GM19035 (cell line): ENCODE measurements at regions not wholly inside any gene's neighbourhood (a gene's known extent, or its start where the extent isn't known, plus 50 kb on each side); places are given as distances from the start of the nearest gene placed in this dataset.

Experiments
- ATAC-seq: cut with Tn5 transposase; IDR thresholded peaks from one replicate; pipeline ENCODE4 v1.9.1; 2021; ENCODE audit not compliant: unreplicated experiment

DNA sequence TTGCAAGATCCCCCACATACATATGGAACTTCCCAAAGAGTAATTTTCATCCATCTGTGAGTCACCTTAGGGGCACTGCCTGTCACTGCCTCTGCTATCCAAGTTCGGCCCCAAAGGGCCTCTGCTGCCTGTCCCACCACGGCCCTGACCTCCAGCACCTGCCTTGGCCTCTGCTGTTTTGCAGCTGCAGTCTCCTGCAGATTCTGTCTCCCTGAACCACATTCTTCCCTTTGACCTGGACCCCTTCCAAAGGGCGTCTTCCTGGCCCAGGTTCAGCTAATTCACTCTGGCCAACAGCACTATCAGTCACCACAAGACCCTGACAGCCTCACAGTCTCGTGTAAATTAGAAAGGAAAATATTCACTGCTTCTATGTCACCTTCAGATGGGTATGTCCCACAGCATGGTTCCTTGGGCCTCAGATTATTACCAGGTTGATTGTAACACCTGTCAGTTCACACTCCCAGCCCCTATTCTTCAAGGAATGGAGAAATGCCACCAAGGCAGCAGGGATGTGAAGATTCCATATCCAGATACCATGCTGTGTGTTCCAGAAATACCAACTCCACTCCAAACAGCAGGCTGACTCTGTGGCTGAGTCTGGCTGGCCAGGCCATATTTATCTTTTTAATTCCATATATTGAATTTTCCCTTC is 479.3 kb downstream of the ARHGEF28 start:
- no peak for ATAC-seq

DNA sequence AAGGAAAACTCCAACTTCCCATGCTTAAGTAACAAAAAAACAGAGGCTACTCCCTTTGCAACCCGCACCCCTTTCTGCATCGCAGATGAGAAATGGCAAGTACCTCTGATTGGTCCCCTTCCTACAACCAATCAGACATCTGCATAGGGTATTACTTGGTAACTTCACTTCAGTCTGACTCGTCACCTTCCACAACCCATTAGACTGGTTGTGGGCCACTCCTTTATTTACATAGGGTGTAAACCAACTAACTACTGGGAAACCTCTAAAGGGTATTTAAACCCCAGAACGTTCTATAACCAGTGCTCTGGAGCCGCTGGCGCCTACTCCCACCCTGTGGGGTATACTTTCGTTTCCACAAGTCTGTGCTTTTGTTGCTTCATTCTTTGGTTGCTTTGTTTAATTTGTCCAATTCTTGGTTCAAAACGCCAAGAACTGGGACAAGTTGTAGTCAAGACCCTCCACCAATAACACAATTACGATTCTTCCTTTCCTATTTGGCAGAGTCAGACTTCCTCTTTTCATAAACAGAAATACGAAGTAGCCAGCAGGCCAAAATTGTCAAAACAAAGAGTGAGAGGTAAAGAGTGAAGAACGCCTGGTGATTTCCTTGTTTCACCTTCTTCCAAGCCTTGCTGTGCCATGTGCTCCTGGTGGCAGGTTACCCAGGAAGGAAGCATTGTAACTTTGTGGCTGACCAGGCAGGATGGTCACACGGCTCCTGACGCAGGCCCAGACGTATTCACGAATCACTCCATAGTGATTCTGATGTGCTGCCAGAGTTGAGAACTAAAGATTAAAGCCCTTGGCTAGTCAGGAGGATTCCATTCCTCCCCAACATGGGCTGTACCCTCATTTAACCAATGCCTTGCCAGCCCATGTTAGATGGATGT is 477.4 kb downstream of the ARHGEF28 start:
- no peak for ATAC-seq

DNA sequence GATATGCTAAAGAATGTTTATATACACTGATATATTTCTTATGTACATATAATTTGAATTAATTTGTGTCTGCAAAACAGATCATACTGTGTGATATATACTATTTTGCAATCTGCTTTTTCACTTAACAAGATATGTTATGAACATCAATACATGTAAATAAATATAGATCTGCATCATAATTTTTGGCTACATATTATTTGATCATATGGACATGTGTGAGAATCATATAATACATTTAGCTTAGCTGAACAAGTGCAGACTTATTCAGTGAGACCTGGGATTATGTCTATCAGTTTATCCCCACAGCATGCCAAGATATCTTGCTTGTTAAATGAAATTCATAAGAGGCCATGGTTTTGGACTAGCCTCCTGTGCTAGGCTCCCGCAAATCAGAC is 474.3 kb downstream of the ARHGEF28 start:
- no peak for ATAC-seq

DNA sequence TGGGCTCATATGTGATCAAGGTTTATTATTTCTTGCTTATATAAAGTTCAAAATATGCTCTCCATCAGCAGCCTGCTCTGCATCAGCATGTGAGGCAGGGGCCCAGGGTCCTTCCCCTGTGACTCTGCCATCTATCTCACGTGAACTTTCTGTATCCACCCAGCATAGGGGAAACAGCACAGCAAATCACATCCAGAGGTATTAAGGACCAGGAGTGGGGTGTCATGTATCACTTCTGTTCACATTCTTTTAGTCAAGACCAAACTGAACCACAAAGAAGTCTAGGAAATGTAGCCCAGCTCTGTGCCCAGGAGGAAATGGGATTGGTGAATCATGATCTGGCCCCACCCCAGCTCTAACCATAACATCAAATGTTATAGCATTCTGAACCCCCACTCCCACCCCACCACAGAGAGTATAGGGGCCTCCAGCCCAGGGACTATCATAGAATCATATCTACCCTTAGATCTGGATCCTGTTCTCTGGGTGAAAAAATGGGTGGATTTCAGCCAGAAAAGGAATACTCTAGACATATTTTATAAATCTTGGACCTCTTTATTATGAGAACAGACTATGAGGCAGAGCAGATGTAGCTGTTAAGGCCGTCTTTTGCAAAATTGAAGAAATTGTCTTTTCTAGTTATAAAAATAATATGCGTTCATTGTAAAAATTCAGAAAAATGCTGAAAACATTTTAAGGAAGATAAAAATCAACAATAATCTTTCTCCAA is 473.7 kb downstream of the ARHGEF28 start:
- ATAC-seq, result no peak

DNA sequence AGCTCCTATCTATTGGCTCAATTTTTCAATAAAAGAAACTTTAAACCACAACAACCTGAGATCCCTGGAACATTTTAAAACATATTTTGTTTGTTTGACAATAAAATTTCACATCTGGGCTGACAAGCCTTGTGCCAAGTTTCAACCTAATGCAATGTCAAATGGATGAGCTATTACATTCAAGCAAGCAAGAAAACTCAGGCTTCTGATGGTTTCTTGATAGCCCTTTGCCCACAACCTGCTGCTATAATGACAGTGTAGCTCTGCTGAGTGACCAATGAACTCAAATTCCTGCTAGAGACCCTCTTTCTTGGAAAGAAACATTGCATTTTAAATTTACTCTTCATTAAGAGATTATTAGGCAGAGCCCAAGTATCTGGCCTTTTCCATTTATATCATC is 472.9 kb downstream of the ARHGEF28 start:
- no peak for ATAC-seq

DNA sequence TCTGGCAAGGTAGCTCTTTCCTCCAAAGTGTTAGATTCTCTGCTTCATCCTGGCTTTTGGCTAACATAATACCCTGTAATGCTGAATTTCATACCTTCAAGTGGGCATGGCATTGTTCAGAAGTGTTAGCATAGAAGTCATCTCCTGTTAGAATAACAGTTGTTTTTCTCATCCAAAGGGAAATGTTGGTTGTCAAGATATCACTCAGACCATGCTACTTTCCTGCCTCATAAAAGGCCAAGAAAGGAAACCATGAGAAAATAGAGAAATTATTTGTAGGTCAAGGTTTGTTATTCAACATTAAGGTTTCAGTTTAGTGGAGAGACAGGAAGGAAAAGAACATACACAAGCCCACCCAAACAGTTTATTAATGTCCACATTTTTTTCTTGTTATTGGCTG is 472.5 kb downstream of the ARHGEF28 start:
- ATAC-seq, result no peak

DNA sequence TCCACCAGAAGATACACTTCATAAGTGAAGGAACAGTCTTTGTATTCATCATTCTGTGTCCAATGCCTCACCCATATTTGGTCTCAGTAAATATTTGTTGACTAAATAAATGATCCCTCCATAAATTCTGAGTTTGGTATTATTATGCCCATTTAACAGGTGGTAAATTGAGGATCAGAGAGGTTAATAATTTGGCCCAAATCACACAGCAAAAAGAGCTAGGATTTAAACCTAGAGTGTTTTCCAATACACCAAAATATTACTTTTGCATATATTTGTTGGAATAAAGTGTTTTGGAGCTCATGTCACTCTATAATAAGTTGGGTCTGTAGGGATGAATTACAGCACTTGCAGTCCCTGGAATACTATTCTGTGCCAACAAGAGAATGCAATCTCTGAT is 470.3 kb downstream of the ARHGEF28 start:
- ATAC-seq, result no peak

DNA sequence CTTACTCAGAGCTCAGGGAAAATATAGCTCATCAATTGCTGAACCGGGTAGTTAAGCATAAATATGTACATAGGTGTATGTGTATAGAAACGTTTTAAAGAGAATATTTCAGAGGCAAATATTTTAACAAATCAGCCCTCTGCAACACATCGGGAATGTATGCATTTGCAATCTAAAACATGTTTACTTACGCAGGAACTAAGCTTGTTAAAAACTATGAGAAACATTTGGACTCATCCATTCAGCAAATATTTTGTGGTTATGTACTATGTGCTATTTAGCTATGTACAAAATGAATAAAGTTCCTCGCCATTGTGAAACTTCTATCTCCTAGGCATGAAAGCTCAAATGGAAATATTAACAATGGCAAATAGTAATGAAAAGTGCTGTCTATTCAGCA is 469.9 kb downstream of the ARHGEF28 start:
- ATAC-seq, result no peak

DNA sequence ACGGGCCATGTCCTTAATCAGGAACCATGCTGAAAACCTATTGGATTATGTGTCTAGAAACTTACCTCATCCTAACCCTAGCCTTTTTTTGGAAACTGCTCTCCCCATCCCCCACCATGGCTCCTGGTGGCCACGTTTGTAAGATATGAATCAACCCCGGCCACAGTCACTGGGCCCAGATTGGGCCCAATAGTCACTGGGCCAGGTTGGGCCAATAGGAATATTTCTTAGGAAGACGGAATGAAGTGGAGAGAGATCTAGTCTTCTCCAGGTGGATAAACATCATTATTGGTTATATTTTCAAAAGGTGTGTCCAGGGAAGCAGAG is 468.7 kb downstream of the ARHGEF28 start:
- ATAC-seq, result no peak

DNA sequence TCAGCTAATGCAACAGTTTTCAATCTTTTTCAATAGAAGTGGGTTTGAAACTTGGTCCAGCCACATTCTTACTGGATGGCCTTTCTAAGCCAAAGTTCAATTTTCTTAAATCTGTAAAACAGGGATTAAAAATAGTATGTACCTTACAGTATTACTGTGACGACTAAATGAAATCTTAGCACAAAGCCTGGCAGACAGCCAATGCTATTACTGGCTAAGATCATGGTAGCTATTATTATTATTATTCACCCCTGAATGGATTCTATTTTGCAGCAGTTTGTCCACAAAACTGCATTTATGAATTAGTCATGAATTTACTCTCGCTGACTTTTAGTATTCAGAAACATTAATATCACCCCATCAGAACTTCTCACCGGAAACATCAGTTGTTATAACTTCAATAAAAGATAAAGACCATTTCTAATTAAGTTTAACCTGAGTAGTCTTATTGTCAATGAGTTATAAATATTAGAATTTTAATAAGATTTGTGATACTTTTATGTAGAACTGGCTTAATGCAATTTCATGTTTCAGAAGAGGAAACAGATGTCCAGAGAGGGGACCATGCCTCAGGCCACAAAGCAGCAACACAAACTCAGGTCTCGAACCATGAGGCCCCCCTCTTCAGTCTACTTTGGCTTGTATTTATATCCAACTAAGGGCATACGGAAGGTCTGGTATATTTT is 468.2 kb downstream of the ARHGEF28 start:
- ATAC-seq, result no peak

DNA sequence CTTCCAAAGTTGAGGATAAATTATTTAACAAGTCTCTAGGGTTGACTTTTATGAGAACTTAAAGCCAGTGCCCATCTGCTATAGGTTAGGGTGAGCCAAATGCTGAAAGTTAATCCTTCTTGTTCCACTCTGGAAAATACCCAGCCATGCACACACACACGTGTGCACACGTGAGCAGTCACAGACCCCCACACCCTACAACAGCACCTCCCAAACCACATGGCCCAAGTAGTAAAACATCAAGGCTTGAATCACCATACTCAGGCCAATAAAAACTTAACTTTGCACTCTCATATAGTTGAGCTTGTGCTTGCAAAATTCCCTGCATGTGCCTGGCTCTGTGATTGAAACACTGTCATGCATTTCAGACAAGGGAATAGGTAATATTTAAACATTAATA is 467.6 kb downstream of the ARHGEF28 start:
- ATAC-seq, result no peak

DNA sequence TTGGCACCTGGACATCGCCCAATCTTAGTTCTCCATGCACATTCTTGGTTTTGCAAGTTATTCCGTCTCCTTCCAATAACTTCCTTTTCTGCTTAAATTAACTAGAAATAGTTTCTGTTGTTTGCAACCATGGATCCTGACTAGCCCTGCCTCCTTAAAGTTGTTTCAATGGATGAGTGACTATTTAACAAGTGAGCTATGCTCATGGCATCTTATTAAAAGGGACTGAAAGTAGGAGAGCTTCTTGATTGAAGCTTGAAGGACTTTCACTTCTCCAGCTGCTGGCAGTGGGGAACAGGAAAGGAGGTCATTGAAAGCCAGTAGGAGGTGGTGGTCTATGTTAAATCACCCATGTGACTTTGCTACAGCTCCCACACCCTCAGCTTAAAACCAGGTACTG is 466.8 kb downstream of the ARHGEF28 start:
- no peak for ATAC-seq

DNA sequence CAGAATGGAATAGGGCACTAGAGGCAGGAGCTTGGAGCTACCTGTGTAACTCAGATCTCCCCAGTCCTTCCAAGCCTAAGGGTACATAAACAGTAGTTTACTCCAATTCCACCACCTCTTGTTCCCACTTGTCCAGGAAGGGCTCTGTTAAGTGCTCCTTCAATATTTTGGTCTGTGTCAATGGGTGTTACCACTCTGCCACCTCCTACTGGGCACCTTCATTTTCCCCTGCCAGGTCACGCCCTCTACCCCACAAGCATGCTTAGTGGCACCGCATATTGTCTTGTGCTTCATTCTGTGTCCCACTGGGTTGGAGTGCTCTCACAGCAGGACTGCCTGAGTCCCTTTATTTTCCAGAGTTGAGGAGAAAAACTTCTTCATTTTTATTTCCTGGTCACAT is 459.8 kb downstream of the ARHGEF28 start:
- no peak for ATAC-seq

DNA sequence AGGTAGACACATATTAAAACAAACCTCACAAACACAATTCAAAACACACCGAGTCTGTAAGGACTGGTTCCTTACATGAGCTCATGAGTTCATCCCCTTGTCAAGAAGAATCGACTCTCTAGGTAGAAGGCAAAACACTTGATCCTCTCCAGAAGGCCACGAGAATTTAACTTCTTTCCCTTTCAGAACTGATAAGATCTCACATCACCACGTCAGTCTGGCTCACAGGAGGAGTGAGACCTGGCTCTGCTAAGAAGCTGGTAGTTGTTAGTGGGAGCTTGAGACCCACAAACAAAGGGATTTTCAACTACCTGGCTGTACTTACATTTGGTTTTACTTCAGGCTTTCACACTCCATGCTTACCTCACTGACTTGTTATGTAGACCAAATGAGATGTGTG is 459.2 kb downstream of the ARHGEF28 start:
- ATAC-seq, result no peak

DNA sequence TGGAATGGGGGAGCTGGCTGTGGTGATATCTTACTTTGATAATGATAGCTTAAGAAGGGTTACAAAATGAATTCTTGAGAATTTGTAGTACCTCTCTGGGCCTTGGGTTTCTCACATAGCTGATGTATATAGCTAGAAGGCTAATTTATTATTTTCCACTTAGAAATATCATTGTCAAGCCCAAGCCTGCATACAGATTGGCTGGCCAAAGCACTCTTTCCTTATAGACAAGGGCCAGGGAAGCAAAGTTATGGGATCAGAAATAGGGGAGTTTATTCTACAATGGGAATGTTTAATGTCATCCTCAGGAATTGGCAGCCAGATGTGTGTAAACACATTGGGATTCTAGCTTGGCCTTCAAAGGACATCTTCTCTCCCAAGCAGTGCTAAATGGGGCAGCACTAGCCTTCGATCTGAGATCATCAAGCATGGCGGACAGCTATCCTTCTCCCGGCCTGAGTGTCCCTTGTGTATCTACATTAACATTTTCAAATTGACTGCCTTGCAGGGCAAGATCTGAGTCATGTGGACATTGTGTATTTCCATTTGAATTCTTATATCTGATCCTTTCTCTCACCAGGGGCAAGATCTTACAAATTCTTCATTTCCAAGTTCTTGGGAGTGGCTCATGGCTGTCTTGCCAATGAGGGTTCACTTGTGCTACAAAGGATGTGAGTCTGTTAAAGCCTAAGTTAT is 457.2 kb downstream of the ARHGEF28 start:
- ATAC-seq, result no peak

DNA sequence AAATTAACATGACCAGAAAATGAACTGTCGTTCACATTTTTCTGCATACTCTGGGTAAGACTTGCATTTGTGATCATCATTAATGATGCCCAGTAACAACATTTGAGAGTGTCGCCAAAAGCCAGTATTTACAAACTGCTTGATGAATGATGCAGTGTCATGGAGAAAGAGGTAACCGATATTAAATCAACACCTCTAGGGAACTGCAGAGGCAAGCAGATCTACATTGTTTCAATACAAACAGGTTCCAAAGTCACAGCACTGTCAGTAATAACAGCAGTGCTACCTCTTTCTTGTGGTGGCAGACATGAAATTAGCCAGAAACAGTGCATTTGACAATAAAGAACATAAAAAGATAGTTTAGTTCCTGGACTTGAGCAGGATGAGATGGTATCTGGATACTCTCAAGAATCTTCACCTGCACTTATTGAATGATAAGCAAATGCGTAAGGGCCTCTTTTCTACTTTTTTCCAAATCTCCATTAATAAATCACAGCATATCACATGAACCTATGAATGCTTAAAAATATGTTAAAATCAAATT is 456.6 kb downstream of the ARHGEF28 start:
- no peak for ATAC-seq

DNA sequence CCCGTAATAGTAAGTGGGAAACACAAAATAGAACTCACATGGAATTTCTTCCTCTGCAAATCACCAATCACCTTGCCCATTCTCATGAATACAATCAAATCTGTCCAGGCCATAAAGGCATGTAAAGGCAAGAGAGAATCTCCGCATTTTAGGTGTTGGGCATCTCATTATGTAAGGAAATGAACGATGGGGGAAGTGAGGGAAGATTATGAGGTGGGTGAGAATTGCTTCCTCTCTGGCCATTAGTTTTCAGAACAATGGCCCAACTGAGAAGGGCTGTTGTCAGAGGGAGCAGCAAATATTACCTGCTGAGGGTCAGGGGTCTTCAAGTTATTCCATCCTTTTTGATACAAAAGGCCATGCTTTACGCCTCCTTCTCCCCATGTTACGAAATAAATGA is 455.1 kb downstream of the ARHGEF28 start:
- no peak for ATAC-seq

DNA sequence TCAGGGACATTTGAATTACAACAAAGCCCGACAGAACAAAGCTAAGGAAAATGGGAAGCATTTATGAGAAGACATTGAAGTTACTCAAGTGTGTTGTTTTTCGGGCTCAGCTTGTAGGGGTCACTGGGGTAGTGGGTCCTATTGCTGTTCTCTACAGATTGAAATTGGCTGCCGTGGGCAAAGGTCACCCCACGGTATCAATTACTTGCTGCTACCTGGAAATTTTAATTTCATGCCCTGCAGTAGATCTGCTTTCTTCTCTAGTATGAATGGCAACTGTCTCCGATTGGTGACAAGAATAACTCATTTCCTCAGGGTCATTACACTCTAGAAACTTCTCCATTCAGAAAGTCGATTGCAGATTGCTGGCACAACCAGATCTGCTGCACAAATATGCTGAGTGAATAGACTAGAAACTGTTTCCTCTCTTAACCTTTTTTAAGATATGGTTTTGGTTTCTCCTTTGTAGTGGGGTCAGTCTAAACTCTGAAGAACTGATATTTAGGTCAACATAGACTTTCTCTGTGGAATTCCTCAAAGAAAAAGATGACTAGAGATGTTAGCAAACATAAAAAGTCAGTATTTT is 454.1 kb downstream of the ARHGEF28 start:
- no peak for ATAC-seq

DNA sequence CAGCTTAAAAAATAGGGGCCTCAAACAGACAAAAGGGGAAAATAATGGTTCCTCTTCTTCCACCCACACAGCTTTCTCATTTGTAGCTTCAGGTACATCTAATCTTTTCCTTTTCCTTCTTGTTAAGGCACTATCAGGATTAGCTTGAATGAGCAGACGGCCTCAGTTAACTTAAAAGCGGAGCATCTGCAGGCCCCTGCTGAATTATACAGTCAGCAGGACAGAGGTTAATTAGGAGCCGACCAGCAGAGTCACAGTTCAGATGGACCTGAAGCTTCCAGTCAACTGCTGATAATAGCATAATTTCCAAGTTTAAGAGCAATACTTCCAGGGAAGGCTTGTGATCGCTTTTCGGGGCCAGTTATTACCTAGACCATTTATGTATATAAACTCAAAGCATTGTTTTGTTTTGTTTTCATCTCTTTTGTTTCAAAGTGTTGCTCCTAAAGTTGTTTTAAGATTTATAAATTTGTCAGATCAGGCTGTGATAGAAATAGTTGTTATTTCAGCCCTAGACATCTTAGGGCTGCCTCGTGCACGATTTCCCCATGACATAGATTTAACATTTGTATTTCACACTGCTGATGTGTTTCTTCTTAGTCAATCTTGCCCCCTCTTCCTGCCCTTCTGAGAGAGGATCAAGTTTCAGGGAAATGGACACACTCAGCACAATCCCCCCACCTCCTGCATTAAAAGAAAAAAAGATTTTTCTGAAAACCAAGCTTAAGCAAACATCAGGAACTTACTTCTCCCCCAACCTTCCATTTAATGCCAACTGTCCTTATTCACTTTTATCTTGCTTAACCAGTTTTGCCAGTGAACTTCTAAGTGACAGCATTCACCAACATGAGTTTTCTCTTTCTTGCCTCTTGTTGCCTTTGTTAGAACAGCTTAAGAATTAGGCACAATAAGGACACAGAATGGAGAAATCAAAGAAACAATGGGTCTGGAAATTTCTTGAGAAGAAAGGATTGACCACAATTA is 449.8 kb downstream of the ARHGEF28 start:
- ATAC-seq, result no peak
